Stomach (tissue), 8 donors: ENCODE measurements at regions not wholly inside any gene's neighbourhood (a gene's known extent, or its start where the extent isn't known, plus 50 kb on each side); places are given as distances from the start of the nearest gene placed in this dataset.

Experiments used
- DNase-seq, 2 donors: peaks; one replicate each; pipeline versions ENCODE4 v3.0.0 to v3.0.0-alpha.2; 2013 to 2019
- H3K27ac ChIP-seq, 5 donors: fragments of 200-600 bp in 4 of 5; sonication (generic) in 4 of 5; one replicate each; pipeline ENCODE4 v1.5.1; 2013 to 2019; ENCODE audit warnings: mild to moderate bottlenecking in 1 of 5, moderate library complexity in 1 of 5
- H3K27me3 ChIP-seq, 3 donors: fragments of 200-600 bp; sonication (generic); one replicate each; pipeline ENCODE4 v1.5.1; 2017 to 2019; ENCODE audit warnings: mixed run types in 1 of 3
- H3K36me3 ChIP-seq, 4 donors: fragments of 200-600 bp; sonication (generic); 1 replicate in 3 of 4; 2 replicates in 1 of 4; pipeline ENCODE4 v1.5.1; 2016 to 2019
- H3K4me1 ChIP-seq, 4 donors: fragments of 200-600 bp; sonication (generic); one replicate each; pipeline ENCODE4 v1.5.1; 2016 to 2019
- H3K4me3 ChIP-seq, 4 donors: fragments of 200-600 bp; sonication (generic) in 3 of 4; one replicate each; pipeline ENCODE4 v1.5.1; 2016 to 2019; ENCODE audit warnings: mild to moderate bottlenecking in 1 of 4
- H3K9me3 ChIP-seq, 4 donors: fragments of 200-600 bp; sonication (generic); one replicate each; pipeline ENCODE4 v1.5.1; 2016 to 2019
- CTCF ChIP-seq, 7 experiments: fragments of 450-650 bp in 4 of 7; fragments of 200-600 bp in 3 of 7; sonication (generic) in 3 of 7; IDR thresholded peaks; one replicate each; pipeline ENCODE4 v1.5.1; 2016 to 2019; ENCODE audit warnings: antibody characterized with exemption in 7 of 7, control low read depth in 2 of 7, mild to moderate bottlenecking in 1 of 7
- EP300 ChIP-seq: sonication (generic); formaldehyde crosslinking; IDR thresholded peaks from one replicate; pipeline ENCODE4 v1.6.1; 2017; ENCODE audit warnings: antibody characterized with exemption
- POLR2A ChIP-seq, 4 donors: fragments of 450-650 bp; IDR thresholded peaks; one replicate each; pipeline ENCODE4 v1.6.1; 2016; ENCODE audit warnings: antibody characterized with exemption in 4 of 4, control low read depth in 2 of 4, mild to moderate bottlenecking in 1 of 4, moderate library complexity in 1 of 4
- POLR2AphosphoS5 ChIP-seq, 3 donors: sonication (generic); formaldehyde crosslinking; IDR thresholded peaks; one replicate each; pipeline ENCODE4 v1.6.1; 2016; ENCODE audit warnings: antibody characterized with exemption in 3 of 3
- WGBS, 5 donors: extraction: QIAGEN DNeasy Blood & Tissue Kit in 3 of 5; methylation state at CpG; one replicate each; pipeline versions ENCODE4 v1.1.5 to v1.1.7; 2013 to 2018; 5-methylcytosine and 5-hydroxymethylcytosine counted together
- intact Hi-C: fragments of 100-400 bp; cut with DNase I; formaldehyde crosslinking; loops from one replicate; pipeline ENCODE4 v1.15.1; 2023; ENCODE audit warnings: low total_unique reads
- donor health status: healthy with polysubstance abuse.
- donor health status: Bipolar disorder and iron deficiency.
- donor health status: healthy.

DNA sequence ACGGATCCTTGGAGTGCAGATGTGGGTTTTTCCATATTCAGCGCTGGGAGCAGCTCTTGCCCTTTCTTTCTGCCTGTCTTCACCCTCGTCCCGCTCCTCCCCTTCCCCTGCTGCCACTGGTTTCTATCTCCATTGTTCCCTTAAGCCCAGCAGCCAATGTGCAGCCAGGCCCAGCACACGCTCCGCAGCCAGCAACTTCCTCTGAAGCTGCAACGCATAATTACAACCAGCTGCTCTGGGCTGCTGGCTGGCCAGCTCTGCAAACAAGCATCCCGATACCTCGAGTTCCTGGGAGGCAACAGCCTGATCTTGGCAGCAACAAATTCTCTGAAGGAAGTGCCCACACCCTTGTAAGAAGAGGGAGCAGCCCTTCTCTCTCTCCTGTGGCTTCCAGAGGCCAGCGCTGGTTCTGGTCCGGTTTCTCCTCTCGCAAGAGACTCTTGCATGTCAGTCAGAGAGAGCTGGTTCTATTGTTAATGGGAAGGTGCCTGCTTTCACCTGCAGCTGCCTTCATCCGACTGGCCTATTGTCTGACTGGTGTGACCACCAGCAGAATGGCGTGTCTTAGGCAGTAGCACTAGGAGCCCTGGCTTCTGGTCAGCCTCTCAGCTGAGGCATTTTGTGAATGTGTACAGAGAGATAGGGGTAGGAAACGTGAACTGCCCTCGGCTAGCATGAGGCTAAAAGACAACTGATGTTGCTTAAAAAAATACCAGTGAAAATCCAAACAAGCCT is 83.8 kb upstream of the MAML3 start:
- intact Hi-C loops = no loop called here

DNA sequence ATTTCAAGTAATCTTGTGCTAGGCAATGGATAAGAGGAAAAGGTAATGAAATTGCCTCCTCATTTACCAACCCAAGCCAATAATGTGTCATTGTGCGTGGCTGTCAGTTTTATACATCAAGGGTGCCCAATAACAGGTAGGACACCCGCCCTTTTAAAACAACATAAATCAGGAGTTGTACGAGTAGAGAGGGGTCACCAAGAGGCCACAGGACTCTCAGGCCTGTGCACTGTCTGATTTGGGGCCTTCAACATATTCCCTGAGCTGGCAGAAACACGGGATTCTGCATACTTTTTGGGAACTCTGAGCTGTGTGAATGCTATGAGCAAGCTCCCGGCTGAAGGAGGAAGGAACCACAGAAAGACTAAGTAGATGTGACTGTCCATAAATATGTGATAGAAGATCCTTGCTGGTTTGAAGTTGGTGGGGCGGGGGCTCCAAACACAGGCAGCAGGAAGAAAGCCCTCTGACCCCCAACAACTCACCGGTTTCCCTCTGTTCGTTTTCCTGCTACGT is 82.7 kb upstream of the MAML3 start:
- DNase-seq = no peak
- WGBS, 5 donors = 73 to 81% (median 80%) methylated on average over 9 of the region's 9 CpGs
- Histone ChIP-seq H3K9me3 (no peaks in the 10 kb centered on the region), H3K4me1 (peaks cover 24 to 47% (median 28%) of the 10 kb centered on the region in 4 donors), H3K36me3 (no peaks in the 10 kb centered on the region), H3K27ac (peak overlapping the region in 3 of 5 donors; percentile 77 to 88 (median 88)), H3K4me3 (no peak overlapping the region), H3K27me3 (no peaks in the 10 kb centered on the region)
- intact Hi-C loops = no loop called here
- TF ChIP-seq POLR2A (IDR thresholded peaks at IDR 0.05) = no peak
- TF ChIP-seq CTCF (IDR thresholded peaks at IDR 0.05) = no peak
- no peak for TF ChIP-seq EP300
- TF ChIP-seq POLR2AphosphoS5 (IDR thresholded peaks at IDR 0.05) = no peak

More for the DNA sequence above, 83.8 kb upstream of the MAML3 start:
- Histone ChIP-seq H3K27ac (peak overlapping the region; percentile 77 to 88 (median 88)), H3K4me3 (peak overlapping the region in 3 of 4 donors; percentile 2 to 35 (median 19)), H3K36me3 (no peaks in the 10 kb centered on the region), H3K4me1 (peaks cover 26 to 55% (median 30%) of the 10 kb centered on the region in 4 donors), H3K27me3 (no peaks in the 10 kb centered on the region), H3K9me3 (no peaks in the 10 kb centered on the region)
- TF ChIP-seq POLR2AphosphoS5 (IDR thresholded peaks at IDR 0.05) (peak in 2 of 3 donors; percentile 53 to 70), EP300 (no peak), POLR2A (IDR thresholded peaks at IDR 0.05) (no peak)
- 7 to 18% (median 11%) methylated on average over 13 to 16 of the region's 16 CpGs for WGBS, 5 donors
- DNase-seq = peak; percentile 70 to 92

DNA sequence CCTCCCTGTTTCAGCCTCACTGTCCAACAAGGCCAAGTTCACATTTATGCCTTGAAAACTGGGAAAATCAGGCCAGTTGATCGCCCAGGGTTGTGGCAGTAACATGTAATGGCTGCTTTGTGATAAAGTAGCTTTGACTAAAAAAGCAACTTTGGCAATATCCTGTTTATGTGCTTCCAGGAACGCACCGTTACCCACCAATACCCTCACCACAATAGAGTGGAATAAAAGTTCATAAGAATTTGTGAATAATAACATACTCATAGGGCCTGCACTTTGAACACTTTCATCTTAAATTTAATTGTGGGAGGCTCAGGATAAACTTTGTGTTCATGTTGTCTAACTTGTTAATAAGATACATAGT is 80.7 kb upstream of the MAML3 start:
- H3K4me1 ChIP-seq = peaks cover 24 to 41% (median 28%) of the 10 kb centered on the region in 4 donors
- DNase-seq = no peak
- no peak overlapping the region for H3K4me3 ChIP-seq
- peak overlapping the region in 3 of 5 donors; percentile 28 to 76 (median 69) for H3K27ac ChIP-seq
- WGBS, 5 donors = 65 to 93% (median 89%) methylated on average over 3 of the region's 3 CpGs
- H3K27me3 ChIP-seq = no peaks in the 10 kb centered on the region
- H3K9me3 ChIP-seq = no peaks in the 10 kb centered on the region
- no peaks in the 10 kb centered on the region for H3K36me3 ChIP-seq
- TF ChIP-seq CTCF (IDR thresholded peaks at IDR 0.05) = no peak
- TF ChIP-seq POLR2AphosphoS5 (IDR thresholded peaks at IDR 0.05) = no peak
- TF ChIP-seq POLR2A (IDR thresholded peaks at IDR 0.05) = no peak
- TF ChIP-seq EP300 = no peak
- intact Hi-C loops = no loop called here

- DNase-seq = peak in 1 of 2 donors; percentile 63
- H3K27ac ChIP-seq = peak overlapping the region in 3 of 5 donors; percentile 28 to 76 (median 69)
- H3K4me3 ChIP-seq = no peak overlapping the region
- no peaks in the 10 kb centered on the region for H3K36me3 ChIP-seq
- H3K4me1 ChIP-seq = peaks cover 24 to 41% (median 26%) of the 10 kb centered on the region in 4 donors
- intact Hi-C loops = no loop called here
- WGBS, 5 donors = 54 to 69% (median 56%) methylated on average over 6 of the region's 6 CpGs
- TF ChIP-seq POLR2AphosphoS5 (IDR thresholded peaks at IDR 0.05) (peak in 2 of 3 donors; percentile 37), CTCF (IDR thresholded peaks at IDR 0.05) (no peak)
- no peaks in the 10 kb centered on the region for H3K27me3 ChIP-seq
- H3K9me3 ChIP-seq = no peaks in the 10 kb centered on the region
Measured at GRCh38 chr4:140233791-140234696, 80.1 kb upstream of the MAML3 start.
